Hepatocyte (in vitro differentiated cells): ENCODE measurements at regions not wholly inside any gene's neighbourhood (a gene's known extent, or its start where the extent isn't known, plus 50 kb on each side); places are given as distances from the start of the nearest gene placed in this dataset.

ENCODE experiments used
- EZH2 ChIP-seq: fragments of 200-600 bp; sonication (generic); IDR thresholded peaks from 2 replicates; pipeline ENCODE4 v1.6.1; 2016; ENCODE audit warnings: antibody characterized with exemption, mild to moderate bottlenecking, borderline replicate concordance
- EZH2phosphoT487 ChIP-seq: fragments of 200-600 bp; sonication (generic); IDR thresholded peaks from one replicate; pipeline ENCODE4 v1.6.1; 2018; ENCODE audit warnings: antibody characterized with exemption, mild to moderate bottlenecking, low read depth, moderate library complexity; ENCODE audit not compliant: unreplicated experiment, severe bottlenecking
- TF ChIP-seq, protein P1 (sequence below): fragments of 200-600 bp; sonication (generic); IDR thresholded peaks from 2 replicates; pipeline ENCODE4 v1.5.1; 2016; ENCODE audit warnings: antibody characterized with exemption, mild to moderate bottlenecking; ENCODE audit not compliant: poor library complexity

DNA sequence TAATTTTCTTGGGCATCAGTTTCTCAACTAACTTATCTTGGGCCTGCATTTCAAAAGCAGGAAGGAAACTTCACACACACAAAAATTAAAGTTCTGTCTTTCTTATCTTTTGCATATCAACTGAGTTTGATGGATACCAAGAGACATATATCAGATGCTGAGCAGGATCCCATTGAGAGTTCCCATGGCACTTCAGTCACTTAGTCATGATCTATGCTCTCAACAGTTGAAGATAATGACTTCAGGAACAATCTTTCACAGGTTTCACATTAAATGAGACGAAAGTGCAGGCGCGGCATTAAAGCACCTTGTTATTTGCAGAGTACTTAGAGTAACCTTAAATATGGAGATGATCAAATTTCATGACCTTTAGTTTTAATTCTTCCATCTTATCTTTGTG is 2139.8 kb upstream of the CELF4 start:
- TF ChIP-seq, protein P1, sequence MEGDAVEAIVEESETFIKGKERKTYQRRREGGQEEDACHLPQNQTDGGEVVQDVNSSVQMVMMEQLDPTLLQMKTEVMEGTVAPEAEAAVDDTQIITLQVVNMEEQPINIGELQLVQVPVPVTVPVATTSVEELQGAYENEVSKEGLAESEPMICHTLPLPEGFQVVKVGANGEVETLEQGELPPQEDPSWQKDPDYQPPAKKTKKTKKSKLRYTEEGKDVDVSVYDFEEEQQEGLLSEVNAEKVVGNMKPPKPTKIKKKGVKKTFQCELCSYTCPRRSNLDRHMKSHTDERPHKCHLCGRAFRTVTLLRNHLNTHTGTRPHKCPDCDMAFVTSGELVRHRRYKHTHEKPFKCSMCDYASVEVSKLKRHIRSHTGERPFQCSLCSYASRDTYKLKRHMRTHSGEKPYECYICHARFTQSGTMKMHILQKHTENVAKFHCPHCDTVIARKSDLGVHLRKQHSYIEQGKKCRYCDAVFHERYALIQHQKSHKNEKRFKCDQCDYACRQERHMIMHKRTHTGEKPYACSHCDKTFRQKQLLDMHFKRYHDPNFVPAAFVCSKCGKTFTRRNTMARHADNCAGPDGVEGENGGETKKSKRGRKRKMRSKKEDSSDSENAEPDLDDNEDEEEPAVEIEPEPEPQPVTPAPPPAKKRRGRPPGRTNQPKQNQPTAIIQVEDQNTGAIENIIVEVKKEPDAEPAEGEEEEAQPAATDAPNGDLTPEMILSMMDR = no peak
- no peak for TF ChIP-seq EZH2
- TF ChIP-seq EZH2phosphoT487 = no peak
